ENCODE measurements at regions not wholly inside any gene's neighbourhood (a gene's known extent, or its start where the extent isn't known, plus 50 kb on each side); places are given as distances from the start of the nearest gene placed in this dataset.

DNA sequence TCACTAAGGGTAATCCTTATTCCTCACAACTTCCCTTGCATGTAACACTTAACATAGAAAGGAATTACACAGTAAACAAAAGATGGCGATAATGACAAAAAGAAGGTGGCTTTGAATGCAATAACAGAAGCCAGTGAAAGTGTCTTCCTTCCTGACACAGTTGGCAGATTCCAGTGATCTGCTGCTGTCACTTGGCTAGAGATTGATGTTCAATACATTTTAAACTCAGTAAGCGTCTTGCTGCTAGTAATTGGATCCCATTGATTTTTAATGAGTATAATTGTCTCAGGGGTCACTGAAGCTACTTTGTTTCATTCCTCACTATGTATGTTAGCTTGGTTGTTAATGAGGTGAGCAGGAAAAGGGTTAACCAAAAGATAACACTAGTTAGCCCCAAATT lies 692.7 kb downstream of the NTRK3 start:
- TF ChIP-seq ISL1 (CRISPR knock-in tag; IDR thresholded peaks at IDR 0.05) (no peak), BACH2 (CRISPR knock-in tag; IDR thresholded peaks at IDR 0.05; ENCODE audit: borderline replicate concordance) (no peak), ZFP30 (CRISPR knock-in tag; IDR thresholded peaks at IDR 0.05) (no peak), RARB (CRISPR knock-in tag; IDR thresholded peaks at IDR 0.05) (no peak), TCF4 (CRISPR knock-in tag; IDR thresholded peaks at IDR 0.05; ENCODE audit: borderline replicate concordance) (no peak)
- TF ChIP-seq, protein P1, sequence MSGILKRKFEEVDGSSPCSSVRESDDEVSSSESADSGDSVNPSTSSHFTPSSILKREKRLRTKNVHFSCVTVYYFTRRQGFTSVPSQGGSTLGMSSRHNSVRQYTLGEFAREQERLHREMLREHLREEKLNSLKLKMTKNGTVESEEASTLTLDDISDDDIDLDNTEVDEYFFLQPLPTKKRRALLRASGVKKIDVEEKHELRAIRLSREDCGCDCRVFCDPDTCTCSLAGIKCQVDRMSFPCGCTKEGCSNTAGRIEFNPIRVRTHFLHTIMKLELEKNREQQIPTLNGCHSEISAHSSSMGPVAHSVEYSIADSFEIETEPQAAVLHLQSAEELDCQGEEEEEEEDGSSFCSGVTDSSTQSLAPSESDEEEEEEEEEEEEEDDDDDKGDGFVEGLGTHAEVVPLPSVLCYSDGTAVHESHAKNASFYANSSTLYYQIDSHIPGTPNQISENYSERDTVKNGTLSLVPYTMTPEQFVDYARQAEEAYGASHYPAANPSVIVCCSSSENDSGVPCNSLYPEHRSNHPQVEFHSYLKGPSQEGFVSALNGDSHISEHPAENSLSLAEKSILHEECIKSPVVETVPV (CRISPR knock-in tag; IDR thresholded peaks at IDR 0.05) = no peak
- TF ChIP-seq, protein P2, sequence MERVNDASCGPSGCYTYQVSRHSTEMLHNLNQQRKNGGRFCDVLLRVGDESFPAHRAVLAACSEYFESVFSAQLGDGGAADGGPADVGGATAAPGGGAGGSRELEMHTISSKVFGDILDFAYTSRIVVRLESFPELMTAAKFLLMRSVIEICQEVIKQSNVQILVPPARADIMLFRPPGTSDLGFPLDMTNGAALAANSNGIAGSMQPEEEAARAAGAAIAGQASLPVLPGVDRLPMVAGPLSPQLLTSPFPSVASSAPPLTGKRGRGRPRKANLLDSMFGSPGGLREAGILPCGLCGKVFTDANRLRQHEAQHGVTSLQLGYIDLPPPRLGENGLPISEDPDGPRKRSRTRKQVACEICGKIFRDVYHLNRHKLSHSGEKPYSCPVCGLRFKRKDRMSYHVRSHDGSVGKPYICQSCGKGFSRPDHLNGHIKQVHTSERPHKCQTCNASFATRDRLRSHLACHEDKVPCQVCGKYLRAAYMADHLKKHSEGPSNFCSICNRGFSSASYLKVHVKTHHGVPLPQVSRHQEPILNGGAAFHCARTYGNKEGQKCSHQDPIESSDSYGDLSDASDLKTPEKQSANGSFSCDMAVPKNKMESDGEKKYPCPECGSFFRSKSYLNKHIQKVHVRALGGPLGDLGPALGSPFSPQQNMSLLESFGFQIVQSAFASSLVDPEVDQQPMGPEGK (CRISPR knock-in tag; IDR thresholded peaks at IDR 0.05; ENCODE audit: borderline replicate concordance) = no peak

All from SK-N-SH treated with all-trans-retinoic acid at 6 μM for 48 hours (cell line).